ENCODE measurements at regions not wholly inside any gene's neighbourhood (a gene's known extent, or its start where the extent isn't known, plus 50 kb on each side); places are given as distances from the start of the nearest gene placed in this dataset.

DNA sequence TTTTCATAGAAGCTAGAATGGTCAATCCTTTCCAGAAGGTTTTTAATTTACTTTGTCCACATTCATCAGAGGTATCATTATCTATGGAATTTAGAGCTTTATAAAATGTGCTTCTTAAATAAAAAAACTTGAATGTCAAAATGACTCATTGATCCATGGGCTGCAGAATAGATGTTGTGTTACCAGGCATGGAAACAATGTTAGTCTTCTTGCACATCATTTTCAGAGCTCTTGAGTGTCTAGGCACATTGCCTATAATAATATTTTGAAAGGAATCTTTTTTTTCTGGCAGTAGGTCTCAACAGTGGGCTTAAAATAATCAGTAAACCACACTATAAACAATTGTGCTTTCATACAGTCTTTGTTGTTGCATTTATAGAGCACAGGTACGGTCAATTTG, 200.3 kb downstream of the FAT4 start:
- no peak for DNase-seq (ENCODE audit: low spot score)

DNA sequence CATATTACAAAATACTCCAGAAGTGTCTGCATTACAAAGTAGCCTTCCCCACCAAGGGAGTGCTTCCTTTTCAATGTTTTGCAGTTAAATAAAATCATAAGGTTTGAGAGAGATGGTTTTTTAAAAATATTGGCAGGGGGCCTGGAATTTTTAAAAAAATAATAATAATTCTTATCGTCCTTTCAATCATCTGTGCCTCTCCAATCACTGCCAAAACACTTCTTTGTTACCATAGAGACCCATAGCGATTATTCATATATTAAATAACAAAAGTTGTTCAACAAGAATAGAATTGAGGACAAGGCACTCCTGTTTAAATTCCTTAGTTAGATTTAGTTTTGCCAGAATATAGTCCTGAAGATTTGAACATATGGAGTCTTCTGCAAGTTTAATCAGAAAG, 203.1 kb downstream of the FAT4 start:
- no peak for DNase-seq (ENCODE audit: low spot score)

DNA sequence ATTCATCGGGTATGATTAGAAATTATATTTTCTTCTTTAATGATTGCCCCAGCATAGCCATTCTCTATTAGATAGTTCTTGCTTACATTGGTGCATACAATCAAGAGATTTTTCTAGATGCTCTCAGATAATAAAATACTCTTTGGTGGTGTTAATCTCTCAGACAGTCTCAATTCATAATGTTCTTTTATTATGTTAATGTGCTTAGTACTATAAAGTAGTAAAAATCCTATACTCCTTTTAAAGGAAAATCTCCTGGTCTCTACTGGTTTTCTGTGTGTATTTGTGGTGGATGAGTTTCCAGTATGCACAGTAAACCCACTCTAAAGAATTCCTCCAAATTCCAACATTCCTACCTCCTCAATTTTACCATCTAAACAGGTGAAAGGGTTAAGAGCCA, 203.5 kb downstream of the FAT4 start:
- no peak for DNase-seq (ENCODE audit: low spot score)

DNA sequence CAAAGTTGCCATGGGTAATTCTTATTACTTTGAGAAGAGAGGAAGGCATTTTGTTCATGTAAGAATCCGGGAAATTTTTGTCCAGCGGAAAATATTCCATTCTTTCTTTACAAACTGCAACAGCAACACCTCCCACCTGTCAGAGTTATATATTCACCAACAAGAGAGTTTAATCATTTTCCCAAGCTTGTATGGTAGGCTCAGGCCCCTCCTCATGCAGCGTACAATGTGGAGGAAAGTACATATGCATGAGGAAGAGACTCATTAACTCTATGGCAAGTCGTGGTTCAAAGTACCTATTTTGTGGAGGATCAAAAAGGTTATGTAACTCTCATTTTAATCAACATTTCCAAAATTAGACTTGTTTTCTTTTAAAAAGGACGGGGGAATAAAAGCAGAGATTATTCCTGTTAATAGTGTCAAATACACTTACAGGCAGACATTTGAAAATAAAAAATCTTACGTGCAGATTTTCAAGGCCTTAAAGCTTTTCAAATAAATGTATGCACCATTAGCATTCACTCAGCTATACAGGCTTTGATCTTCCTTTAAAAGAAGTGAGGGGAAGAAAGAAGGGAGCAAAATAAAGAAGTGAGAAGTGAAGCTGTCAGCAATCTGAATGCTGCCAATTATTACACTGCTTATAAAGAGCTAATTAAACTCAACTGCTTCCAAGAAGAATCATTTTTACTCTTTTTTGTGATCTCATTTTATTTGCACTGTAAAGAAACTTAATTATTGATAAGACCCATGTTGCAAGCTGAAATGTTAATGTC, 204.8 kb downstream of the FAT4 start:
- no peak for DNase-seq (ENCODE audit: low spot score)

DNA sequence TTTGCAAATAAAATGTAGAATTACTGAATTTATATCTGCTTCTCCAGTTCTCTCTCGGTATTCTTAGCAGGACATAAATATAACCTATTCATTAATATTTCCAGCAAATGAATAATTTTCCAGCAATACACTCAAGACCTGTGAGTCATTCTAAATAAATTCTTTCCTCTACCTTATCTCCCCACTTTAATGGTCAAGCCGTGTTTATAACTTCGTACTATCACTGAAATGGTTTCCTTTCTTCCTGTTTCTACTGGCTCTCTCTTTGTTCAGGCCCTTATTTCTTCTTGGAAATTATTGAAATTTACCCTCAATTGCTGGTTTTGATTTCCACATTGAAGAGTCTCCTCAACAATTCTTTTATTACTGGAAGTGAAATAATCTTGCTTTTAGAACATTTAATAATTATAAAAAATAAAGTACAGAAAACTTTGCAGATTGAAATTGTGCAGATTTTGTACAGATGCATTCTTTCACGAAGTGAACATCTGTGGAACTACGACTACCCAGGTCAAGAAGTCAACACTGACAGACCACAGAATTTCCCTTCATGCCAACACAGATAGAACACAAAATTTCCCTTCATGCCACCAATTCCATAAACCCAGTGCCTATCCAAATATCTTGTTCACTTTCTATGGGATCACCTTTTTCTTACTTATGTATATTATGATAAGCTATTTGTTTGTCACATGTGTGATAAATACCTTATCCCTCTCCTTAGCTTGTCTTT, 205.7 kb downstream of the FAT4 start:
- DNase-seq (ENCODE audit: low spot score) = no peak

DNA sequence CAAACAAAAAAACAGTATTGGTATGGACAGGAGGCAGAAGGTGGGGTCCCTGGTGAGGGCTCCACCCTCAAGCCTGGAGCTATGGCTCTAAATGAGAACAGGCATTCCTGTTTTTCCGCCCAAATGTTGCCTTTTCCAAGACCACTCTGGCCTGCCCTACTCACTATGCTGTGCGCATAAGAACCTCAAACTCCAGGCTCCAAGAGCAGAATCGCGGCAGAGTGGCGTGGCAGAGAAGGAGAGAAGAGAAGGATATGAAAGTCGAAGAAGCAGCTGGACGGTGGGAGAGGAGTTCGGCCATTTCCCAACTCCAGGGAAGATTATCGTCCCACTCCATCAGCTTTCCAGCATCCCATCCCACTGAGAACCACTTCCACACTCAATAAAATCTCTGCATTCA, 207.8 kb downstream of the FAT4 start:
- DNase-seq (ENCODE audit: low spot score) = no peak

DNA sequence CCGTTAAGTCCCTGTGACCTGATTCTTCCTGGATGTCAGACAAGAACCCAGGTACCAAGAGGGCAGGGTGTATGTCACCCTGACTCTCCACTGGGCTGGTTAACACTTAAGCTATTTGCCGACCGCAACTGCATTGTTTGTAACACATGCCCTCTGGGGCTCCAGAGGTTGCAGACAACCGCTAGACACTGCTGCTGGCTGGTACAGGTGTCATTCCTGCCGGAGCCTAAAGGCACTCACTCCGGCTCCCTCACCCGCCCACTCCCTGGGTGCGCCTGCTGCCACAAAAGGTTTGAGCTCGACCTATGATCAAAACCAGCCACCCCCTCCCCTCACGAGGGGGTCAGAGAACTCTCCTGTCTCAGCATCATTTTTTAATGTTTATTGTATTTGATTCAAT, 208.2 kb downstream of the FAT4 start:
- no peak for DNase-seq (ENCODE audit: low spot score)

DNA sequence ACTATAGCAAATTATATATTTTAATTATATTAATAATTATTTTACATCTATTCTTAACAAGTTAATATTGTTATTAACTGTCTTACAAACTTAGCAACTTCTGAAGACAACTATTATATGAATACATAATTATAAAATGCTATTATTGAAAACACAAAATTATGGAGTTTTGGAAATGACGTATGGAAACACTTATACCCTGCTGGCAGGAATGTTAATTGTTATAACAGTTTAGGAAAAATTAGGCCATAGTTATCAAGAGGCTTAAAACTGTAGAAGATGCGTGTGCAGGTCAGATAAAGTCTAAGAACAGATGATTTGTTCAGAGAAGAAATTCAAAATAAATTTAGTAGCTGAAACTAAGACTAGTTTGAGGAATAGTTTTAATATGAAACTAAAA, 211.7 kb downstream of the FAT4 start:
- no peak for DNase-seq (ENCODE audit: low spot score)

DNA sequence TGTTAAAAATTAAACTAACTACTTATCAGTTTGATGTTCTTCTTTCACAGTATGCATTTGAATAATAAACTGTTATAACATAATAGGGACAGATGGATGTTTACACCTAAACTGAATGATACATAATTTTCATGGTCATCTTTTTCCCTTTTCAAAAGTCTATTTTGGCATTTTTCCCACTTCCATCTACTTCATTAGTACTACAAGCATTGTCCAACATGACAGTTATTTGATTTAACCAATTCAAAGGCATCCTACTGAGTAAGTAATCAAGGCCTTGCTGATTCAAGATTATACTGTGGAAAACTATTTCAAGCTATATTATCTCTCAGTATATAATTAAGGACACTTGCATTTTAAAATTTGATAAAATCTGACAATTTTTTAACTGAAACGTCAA, 212.9 kb downstream of the FAT4 start:
- no peak for DNase-seq (ENCODE audit: low spot score)

DNA sequence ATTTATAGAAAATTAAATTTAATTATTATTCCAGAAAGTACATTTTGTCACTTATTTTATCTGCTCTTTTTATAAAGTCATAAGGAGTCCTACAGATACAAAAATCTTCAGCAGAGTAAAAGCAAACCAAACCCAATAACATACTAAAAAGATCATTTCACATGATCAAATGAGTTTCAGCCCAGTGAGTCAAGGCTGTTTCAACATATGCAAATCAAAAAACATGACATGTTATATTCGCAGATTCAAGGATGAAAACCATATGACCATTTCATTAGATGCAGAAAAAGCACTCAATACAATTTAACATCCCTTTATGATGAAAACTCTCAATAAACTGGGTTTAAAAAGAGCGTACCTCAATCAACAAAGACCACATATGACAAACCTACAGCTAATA, 214.3 kb downstream of the FAT4 start:
- no peak for DNase-seq (ENCODE audit: low spot score)

DNA sequence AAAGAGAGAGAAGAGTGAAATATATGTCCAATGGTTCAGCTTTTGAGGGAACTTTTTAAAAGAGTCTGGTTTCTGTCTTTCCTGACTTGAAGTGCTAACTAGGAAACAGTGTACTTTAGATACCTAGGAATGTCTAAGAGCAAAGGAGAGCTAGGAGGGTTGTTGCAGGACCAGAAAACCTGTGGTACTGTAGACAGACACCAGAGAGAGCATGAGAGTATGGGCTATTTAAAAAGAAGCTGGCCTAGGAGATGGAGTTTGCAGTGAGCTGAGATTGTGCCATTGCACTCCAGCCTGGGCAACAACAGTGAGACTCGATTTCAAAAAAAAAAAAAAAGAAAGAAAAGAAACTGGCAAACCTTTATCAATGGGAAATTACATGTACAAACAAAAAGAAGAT, 223.9 kb downstream of the FAT4 start:
- no peak for DNase-seq (ENCODE audit: low spot score)

DNA sequence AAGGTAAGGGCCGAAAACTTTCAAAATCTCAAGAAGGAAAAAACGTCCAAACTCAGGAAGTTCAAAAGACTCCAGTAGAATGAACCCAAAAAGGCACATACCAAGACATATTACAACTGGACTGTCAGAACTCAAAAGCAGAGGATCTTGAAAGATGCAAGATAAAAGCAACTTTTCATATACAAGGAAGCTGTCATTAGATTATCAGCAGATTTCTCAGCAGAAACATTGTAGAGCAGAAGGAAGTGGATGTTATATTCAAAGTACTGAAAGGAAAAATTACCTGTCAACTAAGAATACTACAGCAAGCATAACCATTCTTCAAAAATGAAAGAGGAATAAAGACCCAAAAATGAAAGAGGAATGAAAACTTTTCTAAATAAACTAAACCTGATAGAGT, 224.9 kb downstream of the FAT4 start:
- no peak for DNase-seq (ENCODE audit: low spot score)

DNA sequence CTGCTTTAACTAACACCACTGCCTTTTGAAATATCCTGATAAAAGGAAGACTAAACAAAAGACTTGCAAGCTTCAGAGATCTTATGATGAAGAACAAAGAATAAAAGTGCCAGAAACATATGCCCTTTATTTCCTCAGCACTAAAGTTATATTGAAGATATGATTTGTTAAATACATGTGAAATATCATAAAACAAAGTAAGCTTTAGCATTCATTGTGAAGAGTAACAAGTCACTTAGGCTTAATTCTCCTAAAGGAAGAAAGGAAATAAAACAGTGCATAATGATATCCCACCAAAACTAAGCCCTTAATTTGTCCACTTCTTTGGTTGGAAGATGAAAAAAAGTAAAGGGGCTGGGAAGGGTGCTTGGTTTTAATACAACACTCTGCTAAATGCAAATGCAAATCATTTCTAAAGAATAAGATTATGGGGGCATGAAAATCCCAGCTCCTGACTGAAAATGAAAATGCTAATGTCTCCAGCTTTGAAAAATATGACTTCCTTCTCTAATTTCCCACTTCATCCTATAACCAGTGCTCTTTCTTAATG, 227.2 kb downstream of the FAT4 start:
- no peak for DNase-seq (ENCODE audit: low spot score)

DNA sequence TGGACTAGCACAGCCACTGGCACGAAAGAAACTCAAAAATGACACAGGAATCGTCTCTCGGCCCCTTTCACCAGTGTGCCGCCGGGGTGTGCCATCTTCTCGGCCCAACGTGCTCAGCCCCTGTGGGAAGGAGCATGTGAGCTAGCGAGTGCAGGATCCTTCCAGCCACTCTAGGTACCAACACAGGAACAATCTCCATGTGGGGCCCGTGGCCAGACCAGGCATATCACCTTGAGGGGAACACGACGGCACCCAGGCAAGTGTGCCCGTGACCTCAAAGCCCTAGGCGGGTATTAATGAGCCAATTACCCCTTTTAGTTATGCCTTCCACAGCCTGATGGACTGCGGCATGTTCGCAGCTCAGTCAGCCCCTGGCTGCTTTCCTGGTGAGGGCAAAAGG, 231.5 kb downstream of the FAT4 start:
- DNase-seq (ENCODE audit: low spot score) = no peak

DNA sequence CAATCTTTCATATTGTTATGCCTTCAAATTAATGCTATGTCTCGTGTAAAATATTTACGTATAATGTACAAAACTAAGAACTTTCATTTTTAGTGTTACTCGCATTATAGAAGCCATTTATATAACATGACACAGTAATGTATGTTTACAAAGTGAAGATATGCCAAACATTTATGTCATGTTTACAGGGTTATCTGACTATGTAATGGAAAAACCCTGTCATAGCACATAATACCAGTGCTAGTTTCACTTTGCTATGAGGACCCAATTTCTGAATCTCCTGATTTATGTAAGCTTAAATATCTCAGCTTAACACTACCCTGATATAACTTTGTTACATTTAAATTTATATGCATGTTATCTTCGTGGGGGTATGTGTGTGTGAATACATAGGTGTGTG, 233.1 kb downstream of the FAT4 start:
- no peak for DNase-seq (ENCODE audit: low spot score)

DNA sequence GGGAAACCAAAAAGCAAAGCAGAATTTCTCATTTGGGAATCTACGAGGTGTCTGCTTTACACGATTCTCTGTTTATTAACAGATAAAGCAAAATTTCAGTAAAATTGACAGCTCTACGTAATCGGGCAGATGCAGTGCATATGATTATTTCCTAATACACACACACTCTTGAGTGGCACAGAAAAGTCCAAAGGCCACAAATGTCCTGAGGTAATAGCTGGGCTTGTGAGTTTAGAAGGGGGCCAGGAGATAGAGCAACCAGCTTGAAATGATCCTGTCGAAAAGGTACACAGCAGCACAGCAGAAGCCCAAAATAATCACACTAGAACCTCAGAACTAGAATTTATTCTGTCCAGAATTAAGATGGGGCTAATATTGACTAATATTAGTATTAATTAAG, 236.0 kb downstream of the FAT4 start:
- DNase-seq (ENCODE audit: low spot score) = no peak

DNA sequence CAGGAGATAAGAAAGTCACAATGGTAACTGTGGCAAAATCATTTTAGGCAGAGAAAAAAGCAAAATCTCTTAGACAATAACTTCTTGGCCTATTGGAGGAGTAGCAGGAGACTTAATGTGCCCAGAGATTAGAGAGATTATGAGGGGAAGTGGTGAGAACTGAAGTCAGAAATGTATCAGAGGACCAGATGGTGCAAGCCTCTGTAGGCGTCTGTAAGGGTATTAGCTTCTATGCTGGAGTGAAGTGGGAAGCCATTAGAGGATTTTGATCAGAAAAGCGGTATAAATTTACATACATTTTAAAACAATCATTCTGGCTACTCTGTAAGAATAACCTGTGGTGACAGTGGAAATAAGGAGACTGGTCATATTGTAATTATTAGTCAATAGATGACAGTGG, 236.7 kb downstream of the FAT4 start:
- no peak for DNase-seq (ENCODE audit: low spot score)

DNA sequence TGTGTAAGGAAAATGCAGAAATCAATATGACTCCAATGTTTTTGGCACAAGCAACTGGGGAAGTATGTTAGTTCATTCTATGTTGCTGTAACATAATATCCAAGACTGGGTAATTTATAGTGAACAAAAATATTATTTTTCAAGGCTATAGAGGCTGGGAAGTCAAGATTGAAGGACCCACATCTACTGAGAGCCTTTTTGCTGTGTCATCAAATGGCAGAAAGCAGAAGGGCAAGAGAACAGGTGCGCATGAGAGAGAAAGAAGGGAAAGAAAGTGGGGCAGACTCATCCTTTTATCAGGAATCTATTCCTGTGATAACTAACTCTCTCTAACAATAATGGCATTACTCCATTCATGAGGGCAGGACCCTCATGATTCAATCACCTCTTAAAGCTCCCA, 237.2 kb downstream of the FAT4 start:
- DNase-seq (ENCODE audit: low spot score) = no peak

DNA sequence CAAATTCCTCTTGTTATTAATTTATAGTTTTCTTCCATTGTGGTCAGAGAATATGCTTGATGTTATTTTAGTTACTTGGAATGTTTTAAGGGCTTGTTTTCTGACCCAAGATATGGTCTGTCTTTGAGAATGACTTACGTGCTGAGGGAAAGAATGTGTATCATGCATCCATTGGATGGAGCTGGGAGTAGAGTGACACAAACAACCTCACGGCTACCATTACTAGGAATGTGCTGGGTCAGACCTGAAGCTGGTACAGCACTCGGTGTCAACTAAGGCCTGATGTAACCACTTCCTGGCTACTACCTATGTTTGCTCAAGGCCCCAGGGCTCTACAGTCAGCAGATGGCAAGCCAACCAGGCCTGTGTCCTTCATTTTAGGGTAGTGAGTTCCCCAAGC, 257.8 kb downstream of the FAT4 start:
- DNase-seq (ENCODE audit: low spot score) = no peak

DNA sequence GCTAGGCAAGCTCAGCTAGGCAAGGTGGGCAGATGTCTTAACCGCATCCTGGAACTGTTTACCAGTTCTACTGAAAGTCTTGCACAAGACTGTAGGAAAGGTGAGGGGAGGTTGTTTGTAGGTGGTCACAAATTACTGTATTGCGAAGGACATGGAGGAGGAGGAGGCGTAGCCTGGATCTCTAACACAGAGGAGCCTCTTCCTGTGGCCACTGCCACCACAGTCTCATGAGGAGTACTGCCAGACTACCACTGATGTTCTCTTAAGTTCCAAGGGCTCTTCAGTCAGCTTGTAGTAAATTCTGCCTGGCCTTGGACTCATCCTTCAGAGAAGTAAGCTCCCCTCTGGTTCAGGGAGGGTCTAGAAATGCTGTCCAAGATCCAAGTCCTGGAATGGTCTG, 258.6 kb downstream of the FAT4 start:
- DNase-seq (ENCODE audit: low spot score) = no peak

DNA sequence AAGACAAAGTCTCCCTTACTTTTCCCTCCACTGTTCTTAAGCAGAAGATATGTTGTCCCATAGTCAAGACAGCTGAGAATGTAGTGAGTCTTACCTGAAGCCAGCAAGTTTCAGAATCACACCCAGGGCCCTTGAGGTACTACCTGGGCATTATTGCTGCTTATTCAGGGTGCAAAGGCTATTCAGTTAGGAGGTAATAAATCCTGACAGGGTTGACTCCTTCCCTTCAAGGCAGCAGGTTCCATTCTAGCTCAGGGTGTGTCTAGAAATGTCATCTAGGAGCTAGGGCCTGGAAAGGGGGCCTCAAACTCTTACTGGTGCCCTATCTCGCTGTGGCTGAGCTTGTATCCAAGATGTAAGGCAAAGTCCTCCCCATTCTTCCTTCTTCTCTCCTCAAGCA, 259.0 kb downstream of the FAT4 start:
- DNase-seq (ENCODE audit: low spot score) = no peak

DNA sequence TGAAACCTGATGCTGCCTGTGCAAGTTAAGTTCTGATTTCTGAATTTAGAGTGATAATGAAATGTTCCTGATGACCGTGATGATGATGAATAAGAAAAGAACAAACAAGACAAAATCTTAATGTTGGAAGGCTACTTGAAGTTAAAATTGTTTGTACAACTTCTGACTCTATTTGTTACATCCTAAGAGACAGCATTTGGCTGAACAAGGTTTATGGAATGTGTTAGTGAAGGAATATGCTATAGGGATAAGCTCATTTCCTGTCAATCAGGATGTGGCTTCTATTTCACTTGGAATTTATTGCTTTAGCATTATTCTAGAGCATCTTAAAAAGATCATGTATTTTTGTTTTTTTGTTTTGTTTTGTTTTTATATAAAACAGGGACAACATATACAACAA, 267.5 kb downstream of the FAT4 start:
- no peak for DNase-seq (ENCODE audit: low spot score)

DNA sequence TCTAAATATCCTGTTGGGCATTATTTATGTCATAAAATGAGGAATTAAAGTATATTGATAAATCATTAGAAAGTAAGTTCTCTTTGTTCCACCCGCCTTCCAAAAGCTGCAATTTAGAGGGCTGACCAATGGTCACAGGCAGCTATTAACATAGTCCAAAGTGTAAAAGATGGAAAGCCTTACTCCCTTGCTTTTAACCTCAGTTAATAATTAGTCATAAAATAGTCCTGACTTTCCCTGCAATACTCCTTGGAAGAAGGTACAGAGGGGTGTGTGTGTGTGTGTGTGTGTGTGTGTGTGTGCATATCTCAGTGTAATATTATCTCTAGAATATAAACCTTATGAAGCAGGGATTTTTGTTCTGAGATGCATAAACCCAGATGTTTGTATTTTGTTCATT, 275.4 kb downstream of the FAT4 start:
- no peak for DNase-seq (ENCODE audit: low spot score)

DNA sequence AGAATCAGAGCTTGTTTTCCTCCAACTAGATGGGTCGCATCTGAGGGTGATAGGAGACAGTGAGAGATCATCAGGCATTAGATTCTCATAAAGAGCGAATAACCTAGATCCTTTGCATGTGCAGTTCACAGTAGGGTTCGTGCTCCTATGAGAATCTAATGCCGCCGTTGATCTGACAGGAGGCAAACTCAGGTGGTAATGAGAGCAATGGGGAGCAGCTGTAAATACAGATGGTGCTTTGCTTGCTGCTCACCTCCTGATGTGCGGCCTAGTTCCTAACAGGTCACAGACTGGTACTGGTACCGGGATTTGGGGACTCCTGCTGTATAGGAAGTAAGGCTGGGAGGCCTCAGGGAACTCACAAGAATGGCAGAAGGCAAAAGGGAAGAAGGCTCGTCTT, 276.5 kb downstream of the FAT4 start:
- no peak for DNase-seq (ENCODE audit: low spot score)

Measured in left forelimb (tissue), 1 donor.